SIG-M5 (cell line): ENCODE measurements at regions not wholly inside any gene's neighbourhood (a gene's known extent, or its start where the extent isn't known, plus 50 kb on each side); places are given as distances from the start of the nearest gene placed in this dataset.
"Not testable (repeated sequence)": the region's sequence is repeated elsewhere in the genome, so short reads cannot be mapped to it uniquely, and the experiment has no call there.

Experiments used
- DNase-seq: peaks from one replicate; lab custom pipeline; 2025; lab: John Stamatoyannopoulos, UW

GRCh38 chr2:146801886-146802285 is 1042.9 kb upstream of the ACVR2A start:
- DNase-seq = no peak

DNA sequence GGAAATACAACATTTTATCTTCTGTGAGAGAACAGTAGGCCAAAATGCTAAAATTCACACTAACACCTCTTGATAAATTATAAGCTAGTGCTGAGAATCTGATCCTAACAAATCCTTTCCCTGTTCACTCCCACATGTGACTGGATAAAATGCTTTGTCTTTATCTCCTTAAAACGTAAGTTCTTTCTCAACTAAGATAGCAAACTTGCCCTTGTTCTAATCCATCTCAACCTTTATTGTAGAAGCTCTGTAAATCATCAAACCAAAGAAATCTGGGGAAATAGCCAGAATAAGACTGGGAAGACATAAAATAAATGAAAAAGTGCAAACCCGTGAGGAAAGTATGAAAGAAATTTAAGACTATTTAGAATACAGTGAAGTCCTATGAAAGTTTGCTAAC is 1058.4 kb upstream of the ACVR2A start:
- DNase-seq = no peak

- DNase-seq = no peak
Observed at GRCh38 chr2:146785101-146785500, 1059.7 kb upstream of the ACVR2A start.

DNA sequence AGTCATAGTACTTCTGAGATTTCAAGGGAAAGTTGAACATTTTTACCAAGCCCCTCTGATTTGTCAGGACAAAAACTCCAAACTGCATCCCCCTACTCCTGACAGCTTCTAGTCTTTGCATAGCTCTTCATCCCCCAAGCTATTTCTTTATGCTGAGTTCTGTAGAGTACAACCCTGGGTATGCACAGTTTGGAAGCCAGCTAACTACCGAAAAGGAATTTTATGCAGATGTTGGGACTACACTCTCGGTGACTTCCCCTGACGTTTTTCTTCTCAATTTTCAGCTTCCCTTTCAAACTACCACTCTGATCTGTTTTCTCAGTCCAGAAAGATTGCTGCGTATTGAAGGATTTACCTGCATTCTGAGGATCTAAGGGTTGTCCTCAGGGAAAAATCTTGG is 1060.2 kb upstream of the ACVR2A start:
- DNase-seq = no peak

GRCh38 chr2:146777181-146777580 is 1067.6 kb upstream of the ACVR2A start:
- no peak for DNase-seq

DNA sequence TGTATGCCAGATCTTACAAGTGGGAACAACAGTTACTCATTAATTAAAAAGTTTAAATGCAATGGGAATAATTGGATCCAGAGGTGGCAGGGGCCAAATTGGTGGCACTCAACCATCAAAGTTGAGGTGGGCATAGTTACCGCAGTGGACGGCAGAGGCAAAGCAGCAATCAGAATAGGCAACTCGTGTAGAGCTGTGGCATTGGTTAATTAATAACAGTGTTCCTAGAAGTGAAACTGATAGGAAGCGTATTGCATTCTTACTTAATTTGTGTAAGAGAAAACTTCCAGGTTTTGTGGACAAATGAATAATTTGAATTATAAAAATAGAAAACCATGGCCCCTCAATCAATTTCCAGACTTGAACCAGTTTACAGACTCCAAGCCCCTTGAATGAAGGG is 1068.2 kb upstream of the ACVR2A start:
- no peak for DNase-seq

DNA sequence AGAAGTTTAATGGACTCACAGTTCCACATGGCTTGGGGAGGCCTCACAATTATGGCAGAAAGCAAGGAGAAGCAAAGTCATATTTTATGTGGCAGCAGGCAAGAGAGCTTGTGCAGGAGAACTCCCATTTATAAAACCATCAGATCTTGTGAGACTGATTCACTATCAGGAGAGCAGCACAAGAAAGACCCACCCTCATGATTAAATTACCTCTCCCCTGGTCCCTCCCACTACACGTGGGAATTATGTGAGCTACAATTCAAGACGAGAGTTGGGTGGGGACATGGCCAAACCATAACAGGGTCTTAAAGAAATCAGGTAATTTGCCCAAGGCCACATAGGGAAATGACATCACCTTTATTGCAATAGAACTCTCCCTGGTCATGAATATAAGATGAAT is 1073.3 kb upstream of the ACVR2A start:
- no peak for DNase-seq

GRCh38 chr2:146764301-146764700 is 1080.5 kb upstream of the ACVR2A start:
- no peak for DNase-seq

DNA sequence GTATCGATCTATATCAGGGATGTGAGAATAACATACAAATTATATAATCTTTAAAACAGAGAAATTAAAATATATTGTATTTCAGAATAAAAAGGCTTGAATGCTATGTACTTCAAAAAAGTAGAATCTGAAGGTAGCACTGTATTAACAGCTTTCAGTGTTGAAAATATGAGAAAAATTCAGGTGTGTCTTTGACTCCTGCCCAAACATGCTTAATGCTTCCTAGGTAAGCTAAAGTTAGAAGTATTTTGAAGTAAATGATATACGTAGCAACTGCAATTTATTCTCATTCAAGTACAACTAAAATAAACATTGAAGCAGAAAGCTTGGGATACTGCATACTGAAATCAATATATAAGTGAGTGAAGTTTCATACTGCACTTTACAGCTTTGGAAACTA is 1082.0 kb upstream of the ACVR2A start:
- no peak for DNase-seq

DNA sequence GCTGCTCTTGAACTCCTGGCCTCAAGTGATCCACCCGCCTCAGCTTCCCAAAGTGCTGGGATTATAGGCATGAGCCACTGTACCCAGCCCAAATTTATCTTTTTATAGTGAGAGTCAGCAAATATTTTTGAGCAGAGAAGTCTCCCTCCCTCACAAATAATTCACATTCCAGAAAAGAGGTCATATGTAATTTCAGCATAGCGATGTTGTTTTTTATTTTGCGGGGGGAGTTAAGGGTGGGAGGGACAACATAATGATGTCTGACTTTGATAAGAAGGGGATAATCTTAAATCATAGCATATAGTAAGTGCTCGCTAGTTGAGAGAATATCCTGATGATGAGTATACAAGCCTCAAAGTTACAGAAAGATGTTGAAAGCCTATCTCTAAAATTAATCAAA is 1090.2 kb upstream of the ACVR2A start:
- DNase-seq = no peak

DNA sequence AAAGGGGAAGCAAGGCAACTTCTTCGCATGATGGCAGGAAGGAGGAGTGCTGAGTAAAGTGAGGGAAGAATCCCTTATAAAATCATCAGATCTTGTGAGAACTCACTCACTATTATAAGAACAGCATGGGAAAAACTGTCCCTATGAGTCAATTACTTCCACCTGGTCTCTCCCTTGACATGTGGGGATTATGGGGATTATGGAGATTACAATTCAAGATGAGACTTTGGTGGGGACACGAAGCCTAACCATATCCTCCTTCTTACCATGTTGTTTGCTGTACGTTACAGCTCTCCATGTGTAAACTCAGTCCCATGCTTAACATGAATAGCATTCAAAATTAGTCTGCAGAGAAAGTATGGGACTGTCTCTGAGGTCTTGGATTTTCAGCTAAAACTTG is 1096.8 kb upstream of the ACVR2A start:
- no peak for DNase-seq

GRCh38 chr2:146741260-146741659 is 1103.6 kb upstream of the ACVR2A start:
- no peak for DNase-seq

GRCh38 chr2:146734821-146735190 is 1110.0 kb upstream of the ACVR2A start:
- no peak for DNase-seq

DNA sequence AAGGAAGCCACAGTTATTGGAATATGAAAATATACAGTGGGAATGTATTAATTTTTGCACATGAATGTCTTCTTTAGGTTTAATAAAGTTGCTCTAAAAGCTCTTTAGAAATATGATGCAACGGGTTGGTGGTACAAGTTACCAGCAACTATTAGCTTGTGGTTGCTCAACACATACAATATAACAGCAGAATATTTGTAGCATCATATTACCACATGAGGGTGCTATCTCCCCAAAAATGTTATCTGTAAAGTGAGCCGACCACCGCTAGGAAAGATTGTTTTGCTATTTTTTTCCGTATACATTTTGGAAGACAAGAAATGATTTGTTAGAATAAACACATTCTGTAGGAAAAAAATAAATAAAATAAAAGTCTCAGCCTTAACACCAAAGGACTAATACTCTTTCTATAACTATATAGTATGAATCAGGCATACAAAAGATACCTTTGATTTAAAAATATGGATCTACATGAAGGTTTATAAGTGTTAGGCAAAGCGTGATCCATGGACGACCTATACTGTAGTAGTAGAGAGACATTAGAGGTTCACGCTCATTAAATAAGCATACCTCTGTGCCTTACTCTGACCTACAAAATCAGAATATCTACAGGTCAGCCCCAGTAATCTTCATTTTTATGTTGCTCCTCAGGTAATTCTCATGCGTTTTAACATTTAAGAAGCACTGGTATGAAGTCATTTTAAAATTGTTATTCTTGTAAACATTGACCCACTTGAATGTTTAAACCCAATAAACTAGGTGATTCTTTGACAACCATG is 1110.6 kb upstream of the ACVR2A start:
- DNase-seq = peak; percentile 54

DNA sequence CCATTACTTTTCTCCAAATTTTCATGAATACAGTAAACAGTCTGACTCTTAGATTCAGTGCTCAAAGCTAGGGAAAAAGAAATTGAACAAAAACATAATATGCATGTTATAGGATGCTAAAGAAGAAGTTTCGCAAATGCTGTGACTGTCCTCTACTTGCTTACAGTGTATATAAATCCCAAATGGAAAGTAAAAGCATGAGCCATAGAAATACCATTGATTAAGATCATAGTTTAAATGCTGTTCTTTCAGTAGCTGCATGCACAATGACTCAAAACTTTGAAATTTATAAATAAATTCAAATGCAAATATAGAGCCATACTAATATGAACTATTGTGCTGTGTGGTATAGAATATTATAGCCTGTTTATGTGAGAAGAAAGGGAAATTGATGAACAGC is 1113.9 kb upstream of the ACVR2A start:
- no peak for DNase-seq

GRCh38 chr2:146721486-146721885 is 1123.3 kb upstream of the ACVR2A start:
- DNase-seq = no peak

DNA sequence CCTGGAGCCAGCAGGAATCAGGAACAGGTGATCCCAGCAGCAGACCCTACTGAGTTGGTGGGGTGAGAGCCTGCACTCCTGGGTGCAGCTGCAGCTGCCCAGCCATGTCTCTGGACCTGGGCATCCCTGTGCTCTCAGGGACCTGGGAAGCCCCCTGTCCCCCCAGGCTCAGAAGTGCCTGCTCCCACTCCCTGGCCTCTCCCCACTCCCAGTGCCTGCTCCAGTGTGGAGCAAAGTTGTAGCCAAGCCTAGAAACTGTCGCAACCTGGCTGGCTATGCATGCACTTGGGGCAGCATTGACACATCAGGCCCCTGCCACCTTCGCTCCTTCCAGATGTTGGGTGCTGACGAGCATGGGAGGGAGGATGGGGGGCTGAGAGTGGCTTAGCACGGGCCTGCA is 1124.7 kb upstream of the ACVR2A start:
- DNase-seq = no peak

GRCh38 chr2:146716591-146716990 is 1128.2 kb upstream of the ACVR2A start:
- DNase-seq = no peak

- DNase-seq = no peak
Observed at GRCh38 chr2:146709004-146709403, 1135.8 kb upstream of the ACVR2A start.

DNA sequence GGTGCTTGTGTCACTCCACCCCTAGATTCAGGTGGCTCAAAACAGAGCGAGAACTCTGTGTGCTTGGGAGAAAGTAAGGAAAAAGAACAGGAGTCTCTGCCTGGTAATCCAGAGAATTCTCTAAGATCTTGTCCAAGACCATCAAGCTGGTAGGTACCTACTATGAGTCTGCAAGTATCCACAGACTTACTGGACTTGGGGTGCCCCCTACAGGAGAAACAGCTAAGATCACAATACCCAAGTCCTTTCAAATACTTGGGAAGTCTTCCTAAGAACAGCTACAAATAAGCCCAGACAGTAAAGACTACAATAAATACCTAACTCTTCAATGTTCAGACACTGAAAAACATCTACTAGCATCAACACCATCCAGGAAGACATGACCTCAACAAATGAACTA is 1143.6 kb upstream of the ACVR2A start:
- no peak for DNase-seq

DNA sequence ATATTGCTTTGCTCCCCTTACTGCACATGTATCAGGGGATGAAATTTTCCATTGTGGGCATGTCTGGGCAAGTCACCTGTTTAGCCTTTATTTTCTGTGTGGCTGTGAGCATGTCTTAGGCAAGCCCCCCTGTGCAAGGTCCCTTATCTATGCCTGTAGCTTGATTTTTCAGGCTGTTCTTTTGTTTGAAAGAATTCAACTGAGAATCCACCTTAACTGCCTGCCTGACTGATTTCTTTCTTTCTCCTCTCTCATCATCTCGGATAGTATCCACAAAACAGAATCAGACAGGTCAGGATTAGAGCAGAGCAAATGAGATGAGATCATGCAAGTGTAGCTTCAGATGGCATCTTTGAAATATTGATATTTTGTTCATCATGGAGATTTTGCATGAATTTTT is 1147.5 kb upstream of the ACVR2A start:
- no peak for DNase-seq

DNA sequence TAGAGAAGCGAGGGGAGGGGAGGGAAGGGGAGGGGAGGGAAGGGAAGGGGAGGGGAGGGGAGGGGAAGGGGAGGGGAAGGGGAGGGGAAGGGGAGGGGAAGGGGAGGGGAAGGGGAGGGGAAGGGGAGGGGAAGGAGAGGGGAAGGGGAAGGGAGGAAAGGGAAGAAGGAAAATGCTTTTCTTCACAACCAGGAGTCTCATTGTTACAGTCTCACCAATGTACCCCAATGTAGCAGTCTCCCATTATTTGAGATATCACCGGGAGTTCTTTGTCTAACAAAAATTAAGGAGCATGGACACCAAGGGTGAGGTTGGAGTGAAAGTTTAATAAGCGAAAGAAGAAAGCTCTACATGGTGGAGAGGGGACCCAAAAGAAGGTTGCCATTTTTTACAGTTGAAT is 1148.0 kb upstream of the ACVR2A start:
- DNase-seq = not testable (repeated sequence)

GRCh38 chr2:146681991-146682390 is 1162.8 kb upstream of the ACVR2A start:
- DNase-seq = no peak

- no peak for DNase-seq
Observed at GRCh38 chr2:146678516-146678915, 1166.3 kb upstream of the ACVR2A start.

DNA sequence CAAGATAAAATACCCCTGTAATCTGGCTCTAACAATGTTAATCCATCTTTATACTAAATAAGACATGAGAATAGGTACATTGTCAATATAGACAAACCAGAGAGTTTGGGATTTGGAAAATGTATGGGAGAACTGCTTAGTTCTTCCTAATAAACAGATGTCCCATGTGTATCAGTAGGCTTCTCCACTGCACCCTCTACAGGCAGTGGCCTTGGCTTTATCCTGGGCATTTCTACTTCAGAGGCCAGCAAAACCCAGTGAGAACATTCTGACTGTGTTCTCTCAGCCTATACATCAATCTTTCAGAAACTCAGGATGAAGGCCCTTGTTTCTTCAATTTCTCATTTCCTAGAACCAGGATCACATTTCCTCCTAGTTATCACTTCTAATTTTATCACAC is 1167.5 kb upstream of the ACVR2A start:
- no peak for DNase-seq
